T-helper 17 cell (primary cell): ENCODE measurements at regions not wholly inside any gene's neighbourhood (a gene's known extent, or its start where the extent isn't known, plus 50 kb on each side); places are given as distances from the start of the nearest gene placed in this dataset.

Source experiments
- ATAC-seq: fragments of 150-1000 bp; cut with Tn5 transposase; 2 replicates; pipeline ENCODE4 v1.10.0; 2021; ENCODE audit warnings: mild to moderate bottlenecking, moderate library complexity
- DNase-seq, 3 donors: peaks; one replicate each; pipeline versions ENCODE4 v3.0.0 to v3.0.0-alpha.2; 2020 to 2021
- H3K9me3 ChIP-seq: one replicate; pipeline ENCODE4 v1.7.0; 2013; ENCODE audit warnings: low read length, mild to moderate bottlenecking; ENCODE audit not compliant: control insufficient read depth, poor library complexity, severe bottlenecking
- H3K27ac Mint-ChIP-seq: one replicate; pipeline ENCODE4 v1.8.0; 2022; ENCODE audit warnings: mild to moderate bottlenecking, moderate library complexity, mixed read lengths
- H3K27me3 Mint-ChIP-seq: one replicate; pipeline ENCODE4 v1.8.0; 2022; ENCODE audit warnings: mixed read lengths
- H3K36me3 Mint-ChIP-seq: one replicate; pipeline ENCODE4 v1.8.0; 2022; ENCODE audit warnings: low read depth, mixed read lengths
- H3K4me1 Mint-ChIP-seq: one replicate; pipeline ENCODE4 v1.8.0; 2022; ENCODE audit warnings: mild to moderate bottlenecking, mixed read lengths
- H3K4me3 Mint-ChIP-seq: one replicate; pipeline ENCODE4 v1.8.0; 2022; ENCODE audit warnings: mild to moderate bottlenecking, moderate library complexity, mixed read lengths

DNA sequence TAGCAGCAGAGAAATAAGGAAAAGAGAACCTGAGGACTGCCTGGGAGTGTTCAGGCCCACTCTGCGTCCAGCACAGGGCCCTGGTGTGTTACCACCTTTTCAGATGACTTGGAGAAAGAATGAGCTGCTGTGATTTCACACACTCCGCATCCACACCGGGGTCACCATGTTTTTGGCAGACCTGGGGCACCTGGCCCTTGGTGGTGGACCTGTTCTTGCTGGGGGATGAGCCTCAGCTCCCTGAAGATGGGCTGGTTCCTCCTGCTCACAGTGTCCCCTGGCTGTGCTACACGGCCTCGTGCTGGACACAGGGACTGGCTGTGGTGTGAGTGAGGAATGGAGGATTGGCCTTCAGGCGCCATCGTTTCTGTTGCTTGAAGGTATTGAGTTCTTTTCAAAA lies 1381.4 kb downstream of the TBC1D22A start:
- Mint-ChIP-seq H3K27me3 (peaks cover 55% of the 10 kb centered on the region), H3K4me1 (peaks cover 8% of the 10 kb centered on the region), H3K36me3 (no peaks in the 10 kb centered on the region), H3K27ac (no peak overlapping the region), H3K4me3 (no peak overlapping the region)
- no peak for ATAC-seq
- no peak for DNase-seq
- H3K9me3 ChIP-seq, result no peaks in the 10 kb centered on the region

DNA sequence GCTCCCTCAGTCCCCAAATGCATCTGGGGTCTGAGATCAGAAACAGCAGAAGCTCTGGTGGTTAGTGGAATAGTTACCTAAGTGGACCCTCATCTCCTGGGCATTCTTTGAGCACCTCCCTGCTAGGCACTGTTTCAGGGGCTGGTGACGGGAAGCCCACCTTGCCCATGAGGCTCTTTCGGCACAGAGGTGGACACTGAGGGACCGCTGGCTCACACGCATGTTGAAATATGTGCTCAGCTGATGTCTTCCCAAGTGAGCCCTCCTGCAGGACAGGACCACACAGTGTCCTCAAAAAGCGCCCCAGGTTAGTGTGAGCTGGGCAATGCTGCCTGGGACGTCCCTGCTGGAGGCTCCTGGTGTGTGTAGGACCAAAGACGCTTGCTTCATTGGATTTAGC lies 1379.9 kb downstream of the TBC1D22A start:
- ATAC-seq, result no peak
- H3K27me3 Mint-ChIP-seq, result peaks cover 54% of the 10 kb centered on the region
- DNase-seq, result no peak
- no peaks in the 10 kb centered on the region for H3K9me3 ChIP-seq
- no peak overlapping the region for H3K27ac Mint-ChIP-seq
- H3K4me1 Mint-ChIP-seq, result peaks cover 9% of the 10 kb centered on the region
- no peak overlapping the region for H3K4me3 Mint-ChIP-seq
- no peaks in the 10 kb centered on the region for H3K36me3 Mint-ChIP-seq

DNA sequence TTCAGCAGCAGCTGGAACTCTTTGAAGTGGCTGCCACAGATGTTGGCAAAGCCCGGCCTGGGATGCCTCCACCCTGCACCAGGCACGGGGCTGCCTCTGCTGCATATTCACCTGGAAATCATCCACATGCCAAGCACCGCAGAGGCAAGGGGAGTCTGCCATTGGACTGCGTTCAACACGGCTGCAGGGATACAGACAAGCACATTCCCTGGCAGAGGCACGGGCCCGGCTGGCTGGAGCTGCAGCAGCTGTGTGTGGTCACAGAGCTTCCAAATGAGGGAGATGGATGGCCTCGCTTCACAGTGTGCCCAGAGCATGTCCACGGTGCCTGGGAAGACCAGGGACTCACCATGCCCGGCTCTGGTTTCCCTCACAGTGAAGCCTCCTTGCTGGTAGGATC lies 1378.9 kb downstream of the TBC1D22A start:
- H3K4me1 Mint-ChIP-seq, result peaks cover 11% of the 10 kb centered on the region
- no peaks in the 10 kb centered on the region for H3K9me3 ChIP-seq
- H3K27me3 Mint-ChIP-seq, result peaks cover 45% of the 10 kb centered on the region
- H3K4me3 Mint-ChIP-seq, result no peak overlapping the region
- no peak for DNase-seq
- no peak overlapping the region for H3K27ac Mint-ChIP-seq
- no peak for ATAC-seq
- no peaks in the 10 kb centered on the region for H3K36me3 Mint-ChIP-seq

DNA sequence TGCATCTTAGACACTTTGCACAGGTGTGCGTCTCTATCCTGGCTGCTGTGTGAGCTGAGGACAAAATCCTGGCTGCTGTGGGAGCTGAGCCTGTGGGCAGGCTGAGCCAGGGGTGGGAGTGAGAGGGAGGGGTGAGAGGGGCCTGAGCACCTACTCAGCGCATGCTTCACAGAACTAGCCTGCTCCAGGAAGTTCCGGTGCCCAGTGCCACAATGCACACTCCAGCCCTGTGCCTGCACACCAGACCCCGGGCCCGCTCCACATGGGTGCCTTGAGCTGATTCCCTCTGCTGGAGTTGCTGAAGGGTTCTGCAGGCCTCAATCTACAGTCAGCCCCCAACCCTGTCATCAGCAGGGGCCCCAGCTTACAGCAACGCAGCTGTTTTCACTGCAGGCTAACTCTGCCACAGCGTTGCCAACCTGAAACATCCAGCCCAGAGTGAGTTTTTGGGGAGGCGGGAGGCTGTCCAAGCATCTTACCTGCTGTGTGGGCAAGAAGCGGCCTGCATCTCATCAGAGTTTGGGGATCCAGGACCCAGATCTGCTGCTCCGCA lies 1377.9 kb downstream of the TBC1D22A start:
- H3K4me1 Mint-ChIP-seq, result peaks cover 11% of the 10 kb centered on the region
- H3K27ac Mint-ChIP-seq, result no peak overlapping the region
- no peak overlapping the region for H3K4me3 Mint-ChIP-seq
- H3K27me3 Mint-ChIP-seq, result peaks cover 40% of the 10 kb centered on the region
- no peak for DNase-seq
- H3K9me3 ChIP-seq, result no peaks in the 10 kb centered on the region
- ATAC-seq, result no peak
- no peaks in the 10 kb centered on the region for H3K36me3 Mint-ChIP-seq

DNA sequence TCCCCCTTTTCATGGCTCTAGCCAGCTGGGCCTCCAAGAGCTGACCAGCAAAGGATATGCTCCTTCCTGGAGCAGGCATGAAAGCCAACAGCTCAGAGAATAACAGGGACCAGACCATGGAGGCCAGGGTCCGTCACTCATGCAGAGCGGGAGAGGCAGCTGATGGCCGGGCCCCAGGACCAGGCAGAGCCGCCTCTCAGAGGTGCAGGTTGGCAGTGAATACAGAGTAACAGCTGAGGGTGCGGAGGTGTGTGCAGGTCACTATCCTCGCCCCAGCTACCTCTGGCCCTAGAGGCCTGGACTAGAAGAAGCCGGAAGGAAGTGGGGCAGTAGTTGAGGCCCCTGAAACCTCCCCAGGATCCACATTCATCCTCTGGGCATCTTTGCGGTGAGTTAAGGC lies 1377.3 kb downstream of the TBC1D22A start:
- DNase-seq, result no peak
- Mint-ChIP-seq H3K27me3 (peaks cover 35% of the 10 kb centered on the region), H3K27ac (no peak overlapping the region), H3K4me1 (peaks cover 10% of the 10 kb centered on the region), H3K4me3 (no peak overlapping the region), H3K36me3 (no peaks in the 10 kb centered on the region)
- H3K9me3 ChIP-seq, result no peaks in the 10 kb centered on the region
- ATAC-seq, result no peak

DNA sequence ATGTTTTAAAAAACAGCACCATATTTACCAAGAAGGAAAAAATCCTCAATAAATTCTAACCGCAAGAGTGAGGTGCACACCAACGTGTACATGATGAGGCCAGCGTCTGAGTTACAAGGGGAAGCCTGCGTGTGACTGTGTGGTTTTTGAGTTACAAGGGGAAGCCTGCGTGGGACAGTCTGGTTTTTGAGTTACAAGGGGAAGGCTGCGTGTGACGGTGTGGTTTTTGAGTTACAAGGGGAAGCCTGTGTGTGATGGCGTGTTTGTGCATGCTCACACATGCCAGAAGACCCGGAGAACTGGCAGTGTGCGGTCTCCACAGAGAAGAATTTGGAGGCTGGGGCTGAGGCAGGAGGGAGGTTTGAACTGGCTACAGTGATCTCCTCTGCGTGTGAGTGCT lies 1376.4 kb downstream of the TBC1D22A start:
- H3K4me1 Mint-ChIP-seq, result peaks cover 10% of the 10 kb centered on the region
- no peak overlapping the region for H3K27ac Mint-ChIP-seq
- DNase-seq, result no peak

DNA sequence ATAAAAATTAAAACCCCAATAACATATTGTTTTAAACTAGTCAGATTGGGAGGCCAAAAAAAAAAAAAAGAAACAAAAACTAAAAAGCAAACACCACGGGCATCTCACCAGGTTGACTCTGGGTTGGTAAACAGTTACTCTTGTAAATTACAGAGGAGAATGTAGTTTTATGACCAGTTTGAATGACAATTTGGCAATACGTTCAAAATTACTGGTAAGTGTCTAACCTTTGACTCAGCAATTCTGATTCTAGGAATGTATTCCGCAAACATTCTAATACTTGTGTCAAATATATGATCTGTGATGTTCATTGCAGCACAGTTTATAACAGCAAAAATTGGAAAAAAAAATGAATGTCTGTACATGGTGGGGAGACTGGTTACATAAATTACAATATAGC lies 1376.0 kb downstream of the TBC1D22A start:
- DNase-seq (no peak), ATAC-seq (no peak)
- H3K4me3 Mint-ChIP-seq, result no peak overlapping the region
- peaks cover 10% of the 10 kb centered on the region for H3K4me1 Mint-ChIP-seq
- H3K9me3 ChIP-seq, result no peaks in the 10 kb centered on the region
- no peak overlapping the region for H3K27ac Mint-ChIP-seq
- no peaks in the 10 kb centered on the region for H3K36me3 Mint-ChIP-seq
- peaks cover 23% of the 10 kb centered on the region for H3K27me3 Mint-ChIP-seq

More for the DNA sequence above, 1376.4 kb downstream of the TBC1D22A start:
- no peak for ATAC-seq
- H3K4me3 Mint-ChIP-seq, result no peak overlapping the region
- H3K36me3 Mint-ChIP-seq, result no peaks in the 10 kb centered on the region
- peaks cover 27% of the 10 kb centered on the region for H3K27me3 Mint-ChIP-seq
- no peaks in the 10 kb centered on the region for H3K9me3 ChIP-seq

DNA sequence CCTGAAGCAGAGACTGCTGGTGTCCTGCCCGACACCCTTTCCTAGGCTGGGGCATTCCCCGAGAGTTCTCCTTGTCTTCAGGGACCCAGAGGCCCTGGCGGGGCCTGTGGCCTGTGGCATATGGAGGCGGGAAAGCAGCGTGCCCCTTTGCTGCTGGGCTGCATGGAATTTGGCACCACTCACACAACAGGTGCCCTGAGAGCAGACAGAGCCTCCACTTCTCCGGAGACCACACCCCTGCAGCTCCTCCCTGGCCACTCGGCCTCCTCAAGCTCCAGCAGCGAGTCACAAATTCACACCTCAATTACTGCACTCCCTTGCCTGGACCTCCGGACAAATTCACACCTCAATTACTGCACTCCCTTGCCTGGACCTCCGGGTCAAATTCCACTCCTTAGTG lies 1375.2 kb downstream of the TBC1D22A start:
- Mint-ChIP-seq H3K36me3 (no peaks in the 10 kb centered on the region), H3K4me1 (peaks cover 10% of the 10 kb centered on the region), H3K4me3 (no peak overlapping the region), H3K27ac (no peak overlapping the region), H3K27me3 (peaks cover 16% of the 10 kb centered on the region)
- no peaks in the 10 kb centered on the region for H3K9me3 ChIP-seq
- ATAC-seq (no peak), DNase-seq (no peak)

DNA sequence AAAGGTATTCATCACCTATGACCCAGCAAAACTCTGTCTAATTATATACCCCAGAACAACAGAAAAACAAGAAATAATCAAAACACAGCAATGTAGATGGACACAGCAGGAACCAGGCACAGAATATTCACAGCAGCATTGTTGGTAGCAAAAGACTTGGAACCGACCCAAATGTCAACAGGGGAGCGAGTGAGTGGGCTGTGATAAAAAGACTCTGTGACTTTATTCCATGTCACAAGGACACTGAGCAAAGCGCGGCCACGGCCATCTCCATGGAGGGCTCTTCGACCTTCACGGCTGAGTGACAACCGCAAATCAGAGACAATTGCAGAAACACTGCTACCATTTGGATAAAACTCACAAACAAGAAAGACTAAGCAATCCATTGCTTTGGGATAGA lies 1373.1 kb downstream of the TBC1D22A start:
- ATAC-seq (no peak), DNase-seq (no peak)
- Mint-ChIP-seq H3K27ac (no peak overlapping the region), H3K27me3 (peaks cover 30% of the 10 kb centered on the region), H3K4me1 (peaks cover 10% of the 10 kb centered on the region), H3K36me3 (no peaks in the 10 kb centered on the region), H3K4me3 (no peak overlapping the region)
- no peaks in the 10 kb centered on the region for H3K9me3 ChIP-seq

DNA sequence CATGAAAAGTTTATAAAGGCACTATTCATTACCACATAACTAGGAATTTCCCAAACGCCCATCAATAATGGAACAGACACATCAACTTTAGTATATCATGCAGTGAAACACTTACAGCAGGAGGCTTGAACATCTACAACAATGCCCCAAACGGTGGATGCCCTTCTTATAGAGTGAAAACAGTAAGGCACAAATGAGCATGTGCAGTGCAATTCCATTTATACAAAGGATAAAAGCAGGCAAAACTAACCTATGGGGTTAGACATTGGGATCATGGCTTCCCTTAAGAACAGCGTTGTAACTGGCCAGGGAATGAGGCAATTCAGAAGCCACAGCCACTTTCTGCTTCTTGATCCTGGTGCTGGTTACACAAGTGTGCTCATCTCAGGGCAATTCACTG lies 1363.0 kb downstream of the TBC1D22A start:
- H3K36me3 Mint-ChIP-seq, result no peaks in the 10 kb centered on the region
- no peaks in the 10 kb centered on the region for H3K4me1 Mint-ChIP-seq
- H3K9me3 ChIP-seq, result no peaks in the 10 kb centered on the region
- H3K27ac Mint-ChIP-seq, result no peak overlapping the region
- no peak for ATAC-seq
- no peak for DNase-seq
- H3K27me3 Mint-ChIP-seq, result peaks cover 29% of the 10 kb centered on the region
- no peak overlapping the region for H3K4me3 Mint-ChIP-seq

DNA sequence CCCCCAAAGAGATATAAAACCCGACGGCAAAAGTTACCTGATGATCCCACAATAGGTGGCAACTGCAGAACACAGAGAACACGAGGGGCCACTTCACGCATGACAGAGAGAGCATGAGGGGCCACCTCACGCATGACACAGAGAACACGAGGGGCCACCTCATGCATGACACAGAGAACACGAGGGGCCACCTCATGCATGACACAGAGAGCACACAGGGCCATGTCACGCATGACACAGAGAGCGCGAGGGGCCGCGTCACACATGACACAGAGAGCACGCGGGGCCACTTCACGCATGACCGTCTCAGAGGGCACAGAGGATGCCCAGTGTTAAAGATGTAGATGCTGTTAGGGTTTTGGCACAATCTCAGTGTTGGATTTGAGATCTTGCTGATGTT lies 1359.5 kb downstream of the TBC1D22A start:
- peaks cover 35% of the 10 kb centered on the region for H3K27me3 Mint-ChIP-seq

DNA sequence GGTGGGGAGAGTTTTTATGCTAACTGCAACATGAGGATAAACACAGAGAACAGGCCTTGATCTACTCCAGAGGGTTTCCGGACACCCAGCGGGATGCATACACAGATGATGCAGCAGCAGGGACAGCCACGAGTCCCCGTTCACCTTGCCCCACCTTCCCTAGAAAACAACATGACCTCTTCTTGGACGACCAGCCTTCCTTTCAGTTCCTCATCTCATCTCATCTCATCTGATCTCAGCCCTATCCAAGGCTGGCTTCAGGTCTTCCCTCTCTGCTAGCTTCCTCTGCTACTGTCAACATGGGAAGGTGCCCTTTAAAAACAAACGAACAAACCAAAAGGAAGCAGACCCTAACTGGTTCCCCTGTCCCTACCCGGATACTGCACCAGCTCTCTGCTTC lies 1356.2 kb downstream of the TBC1D22A start:
- no peak for DNase-seq
- peaks cover 26% of the 10 kb centered on the region for H3K27me3 Mint-ChIP-seq
- H3K36me3 Mint-ChIP-seq, result no peaks in the 10 kb centered on the region
- no peaks in the 10 kb centered on the region for H3K9me3 ChIP-seq
- no peak overlapping the region for H3K4me3 Mint-ChIP-seq
- ATAC-seq, result no peak
- H3K27ac Mint-ChIP-seq, result no peak overlapping the region
- no peaks in the 10 kb centered on the region for H3K4me1 Mint-ChIP-seq

More for the DNA sequence above, 1359.5 kb downstream of the TBC1D22A start:
- Mint-ChIP-seq H3K4me1 (no peaks in the 10 kb centered on the region), H3K4me3 (no peak overlapping the region), H3K36me3 (no peaks in the 10 kb centered on the region), H3K27ac (no peak overlapping the region)
- ATAC-seq, result no peak
- no peaks in the 10 kb centered on the region for H3K9me3 ChIP-seq
- DNase-seq, result no peak

DNA sequence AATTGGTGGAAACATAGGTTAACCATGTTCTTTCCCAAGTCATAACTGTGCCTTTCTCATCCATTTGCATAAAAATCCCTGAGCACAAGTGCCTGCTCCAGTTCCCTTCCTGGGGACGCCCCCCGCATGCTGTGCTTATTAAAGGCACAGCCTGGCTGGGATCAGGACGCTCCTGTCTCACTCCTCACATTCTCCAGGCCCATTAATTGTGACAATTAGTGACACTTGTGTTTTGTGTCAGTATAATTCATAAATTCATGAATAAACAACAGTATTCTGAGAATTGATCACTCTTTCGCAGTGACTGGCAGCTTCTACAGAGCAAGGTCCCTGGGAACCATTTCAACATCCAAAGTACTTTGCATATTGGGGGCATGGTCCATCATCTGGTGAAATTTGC lies 1354.4 kb downstream of the TBC1D22A start:
- no peak overlapping the region for H3K27ac Mint-ChIP-seq
- no peaks in the 10 kb centered on the region for H3K9me3 ChIP-seq
- no peaks in the 10 kb centered on the region for H3K36me3 Mint-ChIP-seq
- H3K27me3 Mint-ChIP-seq, result peaks cover 26% of the 10 kb centered on the region
- H3K4me1 Mint-ChIP-seq, result no peaks in the 10 kb centered on the region
- ATAC-seq (no peak), DNase-seq (no peak)
- H3K4me3 Mint-ChIP-seq, result no peak overlapping the region

DNA sequence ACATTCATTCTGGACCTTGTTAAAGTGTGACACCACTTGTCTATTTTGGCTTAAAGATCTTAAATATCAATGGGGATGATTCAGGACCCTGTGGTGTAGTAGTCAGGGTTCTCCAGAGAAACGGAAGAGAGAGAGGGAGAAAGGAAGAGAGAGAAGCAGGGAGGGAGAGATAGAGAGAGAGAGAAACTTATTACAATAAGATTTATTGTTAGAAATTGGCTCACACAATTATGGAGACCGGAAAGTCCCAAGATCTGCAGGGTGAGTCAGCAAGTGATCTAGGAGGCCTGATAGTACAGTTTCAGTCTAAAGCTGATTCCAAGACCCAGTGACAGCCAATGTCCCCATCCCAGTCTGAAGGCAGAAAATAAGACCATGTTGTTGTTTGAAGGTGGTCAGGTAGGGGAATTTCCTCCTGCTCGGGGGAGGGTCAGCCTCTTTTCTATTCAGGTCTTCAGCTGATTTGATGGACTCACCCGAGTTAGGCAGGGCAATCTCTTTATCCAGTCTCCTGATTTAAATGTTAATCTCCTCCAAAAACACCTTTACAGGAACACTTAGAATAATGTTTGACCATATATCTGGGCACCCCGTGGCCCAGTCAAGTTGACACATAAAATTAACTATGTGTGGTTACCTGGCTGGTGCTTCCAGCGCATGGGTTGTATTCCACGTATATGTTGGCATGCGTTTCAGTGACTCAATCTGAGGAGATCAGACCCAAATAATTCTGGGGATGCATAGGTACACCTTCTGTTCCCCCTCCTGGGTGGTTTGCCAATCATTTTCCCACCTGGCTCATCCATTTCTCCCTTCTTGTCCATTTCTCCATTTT lies 1350.5 kb downstream of the TBC1D22A start:
- DNase-seq, result no peak
- no peaks in the 10 kb centered on the region for H3K4me1 Mint-ChIP-seq
- no peak overlapping the region for H3K4me3 Mint-ChIP-seq
- H3K9me3 ChIP-seq, result no peaks in the 10 kb centered on the region
- no peak overlapping the region for H3K27ac Mint-ChIP-seq
- ATAC-seq, result no peak
- H3K36me3 Mint-ChIP-seq, result no peaks in the 10 kb centered on the region
- peaks cover under 1% of the 10 kb centered on the region for H3K27me3 Mint-ChIP-seq
